Calu3 (cell line): ENCODE measurements at regions not wholly inside any gene's neighbourhood (a gene's known extent, or its start where the extent isn't known, plus 50 kb on each side); places are given as distances from the start of the nearest gene placed in this dataset.

ENCODE experiments used
- BruUV-seq: library from RNA; stranded (reverse); fragments of 400-500 nt; replicated peaks from 2 replicates; lab custom pipeline; 2021; lab: Mats Ljungman, UMichigan
- CTCF ChIA-PET: fragments of 300-600 bp; sonication (Branson Sonifier 250); formaldehyde crosslinking; loops from one replicate; lab custom pipeline; 2022; ENCODE audit warnings: antibody characterized with exemption; lab: Charles Lee
- DNase-seq: peaks from one replicate; pipeline ENCODE4 v3.0.0; 2022
- H3K27ac Mint-ChIP-seq: one replicate; pipeline ENCODE4 v1.8.0; 2022; ENCODE audit warnings: mixed read lengths; ENCODE audit not compliant: unreplicated experiment
- H3K27me3 Mint-ChIP-seq: one replicate; pipeline ENCODE4 v1.8.0; 2022; ENCODE audit warnings: mixed read lengths; ENCODE audit not compliant: unreplicated experiment
- H3K36me3 Mint-ChIP-seq: one replicate; pipeline ENCODE4 v1.8.0; 2022; ENCODE audit warnings: mild to moderate bottlenecking, moderate library complexity, mixed read lengths; ENCODE audit not compliant: insufficient read depth, unreplicated experiment
- H3K4me1 Mint-ChIP-seq: one replicate; pipeline ENCODE4 v1.8.0; 2022; ENCODE audit warnings: mild to moderate bottlenecking, low read depth, mixed read lengths; ENCODE audit not compliant: unreplicated experiment
- H3K4me3 Mint-ChIP-seq: one replicate; pipeline ENCODE4 v1.8.0; 2022; ENCODE audit warnings: mild to moderate bottlenecking, low read depth, moderate library complexity, mixed read lengths; ENCODE audit not compliant: unreplicated experiment
- H3K9me3 Mint-ChIP-seq: one replicate; pipeline ENCODE4 v1.8.0; 2022; ENCODE audit warnings: low read depth, mixed read lengths; ENCODE audit not compliant: unreplicated experiment
- CTCF ChIP-seq: fragments of 200-600 bp; IDR thresholded peaks from one replicate; pipeline ENCODE4 v1.8.0; 2022; ENCODE audit warnings: antibody characterized with exemption; ENCODE audit not compliant: unreplicated experiment
- intact Hi-C: fragments of 100-400 bp; cut with micrococcal nuclease; formaldehyde crosslinking; loops from one replicate; pipeline ENCODE4 v1.10.0; 2022; ENCODE audit not compliant: unreplicated experiment

- no peak for TF ChIP-seq CTCF
- Mint-ChIP-seq H3K9me3 (no peaks in the 10 kb centered on the region), H3K27me3 (peaks cover 12% of the 10 kb centered on the region), H3K4me3 (no peak overlapping the region), H3K36me3 (no peaks in the 10 kb centered on the region), H3K4me1 (no peaks in the 10 kb centered on the region), H3K27ac (no peak overlapping the region)
- intact Hi-C loops: no loop called here
- no TSS peak for BruUV-seq
- CTCF ChIA-PET: no interaction called here
- DNase-seq: no peak
These were observed 63.1 kb upstream of the ANKRD1 start for GRCh38 chr10:90983914-90984549.

- Mint-ChIP-seq H3K4me3 (no peak overlapping the region), H3K27me3 (peaks cover 12% of the 10 kb centered on the region), H3K4me1 (no peaks in the 10 kb centered on the region), H3K27ac (no peak overlapping the region), H3K36me3 (no peaks in the 10 kb centered on the region), H3K9me3 (no peaks in the 10 kb centered on the region)
- TF ChIP-seq CTCF: no peak
- no TSS peak for BruUV-seq
- DNase-seq: no peak
- intact Hi-C loops: no loop called here
- CTCF ChIA-PET: no interaction called here
These were observed 64.0 kb upstream of the ANKRD1 start for GRCh38 chr10:90984898-90985297.

- H3K4me1 Mint-ChIP-seq: no peaks in the 10 kb centered on the region
- no peak for DNase-seq
- CTCF ChIA-PET: no interaction called here
- no peak for TF ChIP-seq CTCF
- no peaks in the 10 kb centered on the region for H3K36me3 Mint-ChIP-seq
- H3K9me3 Mint-ChIP-seq: no peaks in the 10 kb centered on the region
- intact Hi-C loops: no loop called here
- H3K4me3 Mint-ChIP-seq: no peak overlapping the region
- H3K27me3 Mint-ChIP-seq: peaks cover 12% of the 10 kb centered on the region
- no TSS peak for BruUV-seq
- no peak overlapping the region for H3K27ac Mint-ChIP-seq
These were observed 64.5 kb upstream of the ANKRD1 start for GRCh38 chr10:90985321-90985933.

DNA sequence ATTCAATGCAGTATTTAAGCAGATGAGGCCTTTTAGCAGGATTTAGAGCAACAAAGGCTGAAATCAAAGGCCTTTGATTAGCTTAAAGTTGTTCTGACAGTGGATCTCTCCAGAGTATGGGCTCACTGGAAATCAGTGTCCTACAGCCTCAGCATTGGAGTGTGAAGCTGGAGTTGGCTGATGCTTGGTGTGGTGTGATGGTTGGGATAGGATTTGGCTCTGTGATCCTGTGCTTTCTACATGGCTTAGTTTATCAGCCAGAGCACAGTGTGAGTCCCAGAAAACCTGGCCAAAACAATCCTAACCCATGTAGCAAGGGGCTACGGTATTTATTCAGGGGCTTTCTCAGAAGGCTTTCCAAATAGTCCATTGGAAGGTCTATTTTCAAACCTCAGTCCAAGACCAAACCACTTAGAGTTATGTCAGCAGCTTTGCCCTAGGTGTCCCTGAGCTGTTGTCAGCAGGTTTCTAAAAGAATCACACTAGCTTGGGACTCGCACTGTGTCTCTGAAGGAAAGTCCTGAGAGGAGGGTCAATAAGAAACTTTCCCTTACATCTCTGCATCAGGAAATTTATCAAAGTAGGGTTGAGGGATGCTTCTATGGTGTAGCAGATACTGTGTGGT is 65.4 kb upstream of the ANKRD1 start:
- intact Hi-C loops: no loop called here
- CTCF ChIA-PET: no interaction called here
- H3K27ac Mint-ChIP-seq: no peak overlapping the region
- DNase-seq: no peak
- no peaks in the 10 kb centered on the region for H3K36me3 Mint-ChIP-seq
- no peak overlapping the region for H3K4me3 Mint-ChIP-seq
- TF ChIP-seq CTCF: no peak
- H3K9me3 Mint-ChIP-seq: no peaks in the 10 kb centered on the region
- peaks cover 12% of the 10 kb centered on the region for H3K27me3 Mint-ChIP-seq
- no TSS peak for BruUV-seq
- no peaks in the 10 kb centered on the region for H3K4me1 Mint-ChIP-seq
